ENCODE measurements at regions not wholly inside any gene's neighbourhood (a gene's known extent, or its start where the extent isn't known, plus 50 kb on each side); places are given as distances from the start of the nearest gene placed in this dataset.
A peak's percentile ranks its signal among the peaks of the same experiment; 100 is the strongest.

DNA sequence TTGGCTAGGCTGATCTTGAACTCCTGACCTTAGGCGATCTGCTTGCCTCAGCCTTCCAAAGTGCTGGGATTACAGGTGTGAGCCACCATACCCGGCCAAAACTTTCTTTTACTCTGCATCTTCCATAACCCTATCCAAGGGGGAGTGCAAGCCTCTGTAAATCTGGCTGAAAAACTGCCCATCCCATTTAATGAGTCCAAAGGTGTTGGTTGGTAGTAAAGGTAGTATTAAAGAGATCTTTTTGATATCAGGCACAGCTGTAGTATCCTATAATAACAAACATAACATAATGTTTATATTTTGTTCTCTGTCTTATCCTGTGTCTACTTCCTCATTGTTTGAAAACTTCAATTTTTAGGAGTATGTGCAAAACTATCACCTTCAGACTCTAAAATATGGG is 559.8 kb upstream of the ATXN8OS start:
- TF ChIP-seq EP300 (IDR thresholded peaks at IDR 0.05; ENCODE audit: low read depth) (no peak), POLR2A (IDR thresholded peaks at IDR 0.05) (no peak), POLR2AphosphoS5 (IDR thresholded peaks at IDR 0.05) (no peak)
- TF ChIP-seq, protein P1, sequence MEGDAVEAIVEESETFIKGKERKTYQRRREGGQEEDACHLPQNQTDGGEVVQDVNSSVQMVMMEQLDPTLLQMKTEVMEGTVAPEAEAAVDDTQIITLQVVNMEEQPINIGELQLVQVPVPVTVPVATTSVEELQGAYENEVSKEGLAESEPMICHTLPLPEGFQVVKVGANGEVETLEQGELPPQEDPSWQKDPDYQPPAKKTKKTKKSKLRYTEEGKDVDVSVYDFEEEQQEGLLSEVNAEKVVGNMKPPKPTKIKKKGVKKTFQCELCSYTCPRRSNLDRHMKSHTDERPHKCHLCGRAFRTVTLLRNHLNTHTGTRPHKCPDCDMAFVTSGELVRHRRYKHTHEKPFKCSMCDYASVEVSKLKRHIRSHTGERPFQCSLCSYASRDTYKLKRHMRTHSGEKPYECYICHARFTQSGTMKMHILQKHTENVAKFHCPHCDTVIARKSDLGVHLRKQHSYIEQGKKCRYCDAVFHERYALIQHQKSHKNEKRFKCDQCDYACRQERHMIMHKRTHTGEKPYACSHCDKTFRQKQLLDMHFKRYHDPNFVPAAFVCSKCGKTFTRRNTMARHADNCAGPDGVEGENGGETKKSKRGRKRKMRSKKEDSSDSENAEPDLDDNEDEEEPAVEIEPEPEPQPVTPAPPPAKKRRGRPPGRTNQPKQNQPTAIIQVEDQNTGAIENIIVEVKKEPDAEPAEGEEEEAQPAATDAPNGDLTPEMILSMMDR (IDR thresholded peaks at IDR 0.05): no peak
- Histone ChIP-seq H3K27ac (no peak overlapping the region), H3K4me3 (no peak overlapping the region), H3K4me1 (peaks cover 0 to 16% (median 5%) of the 10 kb centered on the region in 4 donors), H3K36me3 (no peaks in the 10 kb centered on the region), H3K9me3 (no peaks in the 10 kb centered on the region), H3K27me3 (no peaks in the 10 kb centered on the region)
- intact Hi-C loops (cut with DNase I; ENCODE audit: low total_unique reads) (no loop called here), in situ Hi-C loops (cut with MboI; ENCODE audit: low pct_ligation_motif_present in 1 of 4, low pct_unique_long_range_greater_than_20kb in 1 of 4, low sequenced_read_pairs in 3 of 4) (loop anchor here in 3 of 4 donors (10.0 to 25.0 kb wide), 3 partner anchors 307 to 1015 kb away; no protein-coding TSS in a partner anchor)
- DNase-seq: no peak
- WGBS, 2 donors (ENCODE audit: low coverage in 1 of 2): 20 to 37% methylated on average over 1 to 2 of the region's 2 CpGs

DNA sequence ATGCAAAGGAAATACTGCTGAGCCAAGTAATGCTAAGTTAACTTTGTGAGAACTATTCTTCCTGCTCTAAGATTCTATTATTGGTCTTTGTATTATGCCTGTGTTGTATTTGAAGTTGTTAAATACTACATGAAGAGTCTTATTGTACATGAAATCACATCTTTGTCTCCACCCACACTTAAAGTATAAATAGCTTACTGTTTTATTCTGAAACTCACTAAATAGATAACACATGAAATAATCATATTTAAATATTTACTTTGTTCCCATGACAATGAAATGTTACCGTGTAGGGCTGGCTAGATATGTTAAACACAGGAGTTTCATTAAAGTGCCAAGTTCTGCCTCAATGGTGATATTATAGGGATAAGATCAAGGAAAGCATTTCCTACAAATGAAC is 562.1 kb upstream of the ATXN8OS start:
- Histone ChIP-seq H3K4me3 (no peak overlapping the region), H3K27me3 (no peaks in the 10 kb centered on the region), H3K27ac (no peak overlapping the region), H3K9me3 (no peaks in the 10 kb centered on the region), H3K36me3 (no peaks in the 10 kb centered on the region), H3K4me1 (peaks cover 0 to 16% (median 5%) of the 10 kb centered on the region in 4 donors)
- in situ Hi-C loops (cut with MboI; ENCODE audit: low pct_ligation_motif_present in 1 of 4, low pct_unique_long_range_greater_than_20kb in 1 of 4, low sequenced_read_pairs in 3 of 4): loop anchor here in 3 of 4 donors (10.0 to 25.0 kb wide), 3 partner anchors 309 to 1017 kb away; no protein-coding TSS in a partner anchor
- no peak for DNase-seq
- 24 to 25% methylated on average over 1 of the region's 1 CpG for WGBS, 2 donors (ENCODE audit: low coverage in 1 of 2)
- TF ChIP-seq EP300 (IDR thresholded peaks at IDR 0.05; ENCODE audit: low read depth) (no peak), POLR2AphosphoS5 (IDR thresholded peaks at IDR 0.05) (no peak), POLR2A (IDR thresholded peaks at IDR 0.05) (no peak)
- TF ChIP-seq, protein P1 (IDR thresholded peaks at IDR 0.05): no peak
- intact Hi-C loops (cut with DNase I; ENCODE audit: low total_unique reads): no loop called here

DNA sequence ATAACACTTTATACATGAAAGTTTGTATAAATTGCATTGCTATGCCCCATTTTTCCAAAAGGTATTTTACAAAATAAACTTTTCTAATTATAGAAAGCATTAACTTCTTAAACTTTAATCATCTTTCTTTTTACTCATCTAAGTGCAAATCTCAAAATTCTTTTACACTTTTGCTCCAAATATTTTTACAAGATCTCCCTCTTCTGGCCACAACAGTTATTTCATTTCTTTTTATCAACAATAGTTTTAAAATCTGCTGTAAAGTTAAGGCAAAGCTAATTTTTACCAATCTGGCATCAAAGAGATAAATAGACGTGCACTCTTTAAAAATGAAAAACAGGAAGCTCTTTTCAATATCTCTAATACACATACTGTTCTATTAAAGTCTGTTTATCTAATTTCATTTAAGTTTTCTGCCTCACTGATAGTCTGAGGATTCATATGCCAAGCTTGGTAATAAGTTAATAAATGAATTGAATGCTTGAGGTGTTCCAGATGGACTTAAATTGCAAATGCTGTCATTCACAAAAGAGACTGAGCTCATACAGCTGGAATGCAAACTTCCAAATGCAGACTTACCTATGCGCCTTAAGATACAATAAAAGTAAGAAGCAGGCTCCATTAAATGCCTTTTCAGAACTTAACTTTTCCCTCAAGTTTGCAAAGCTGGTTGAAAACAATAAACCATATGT is 583.0 kb upstream of the ATXN8OS start:
- 48 to 50% methylated on average over 2 of the region's 2 CpGs for WGBS, 2 donors (ENCODE audit: low coverage in 1 of 2)
- Histone ChIP-seq H3K36me3 (no peaks in the 10 kb centered on the region), H3K9me3 (no peaks in the 10 kb centered on the region), H3K4me1 (no peaks in the 10 kb centered on the region), H3K27me3 (no peaks in the 10 kb centered on the region), H3K27ac (no peak overlapping the region), H3K4me3 (no peak overlapping the region)
- intact Hi-C loops (cut with DNase I; ENCODE audit: low total_unique reads) (no loop called here), in situ Hi-C loops (cut with MboI; ENCODE audit: low pct_ligation_motif_present in 1 of 4, low pct_unique_long_range_greater_than_20kb in 1 of 4, low sequenced_read_pairs in 3 of 4) (loop anchor here in 3 of 4 donors (25.0 kb wide), 2 partner anchors 338 to 1038 kb away; no protein-coding TSS in a partner anchor)
- TF ChIP-seq, protein P1 (IDR thresholded peaks at IDR 0.05): peak in 1 of 5 experiments; percentile 5
- TF ChIP-seq POLR2AphosphoS5 (IDR thresholded peaks at IDR 0.05): no peak
- no peak for DNase-seq

DNA sequence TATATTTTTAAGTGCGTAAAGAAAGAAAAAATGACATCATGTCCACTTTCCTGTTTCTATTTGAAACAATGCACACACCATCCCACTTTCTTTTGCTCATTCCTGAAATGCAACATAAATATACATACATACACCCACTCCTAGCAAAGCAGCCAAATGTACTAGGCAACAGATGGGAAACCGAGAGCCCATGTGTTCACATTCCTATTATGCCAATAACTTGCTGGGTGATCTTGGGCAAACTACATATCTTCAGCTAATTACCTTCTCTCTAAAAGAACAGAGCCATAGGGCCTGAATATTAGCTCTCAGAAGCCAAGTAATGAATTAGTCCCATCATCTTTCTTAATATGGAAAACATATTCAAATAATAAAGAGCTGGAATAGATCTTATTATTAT is 610.6 kb upstream of the ATXN8OS start:
- Histone ChIP-seq H3K27me3 (no peaks in the 10 kb centered on the region), H3K9me3 (peaks cover 0 to 2% of the 10 kb centered on the region in 2 donors), H3K4me3 (no peak overlapping the region), H3K36me3 (no peaks in the 10 kb centered on the region), H3K4me1 (no peaks in the 10 kb centered on the region), H3K27ac (no peak overlapping the region)
- intact Hi-C loops (cut with DNase I; ENCODE audit: low total_unique reads) (no loop called here), in situ Hi-C loops (cut with MboI; ENCODE audit: low pct_ligation_motif_present in 1 of 4, low pct_unique_long_range_greater_than_20kb in 1 of 4, low sequenced_read_pairs in 3 of 4) (no loop called here)
- 86 to 93% methylated on average over 2 of the region's 2 CpGs for WGBS, 2 donors (ENCODE audit: low coverage in 1 of 2)
- TF ChIP-seq POLR2A (IDR thresholded peaks at IDR 0.05) (no peak), EP300 (IDR thresholded peaks at IDR 0.05; ENCODE audit: low read depth) (no peak), POLR2AphosphoS5 (IDR thresholded peaks at IDR 0.05) (no peak)
- TF ChIP-seq, protein P1 (IDR thresholded peaks at IDR 0.05): no peak
- DNase-seq: no peak

Data from transverse colon (tissue), 4 donors.